ENCODE measurements at regions not wholly inside any gene's neighbourhood (a gene's known extent, or its start where the extent isn't known, plus 50 kb on each side); places are given as distances from the start of the nearest gene placed in this dataset.

DNA sequence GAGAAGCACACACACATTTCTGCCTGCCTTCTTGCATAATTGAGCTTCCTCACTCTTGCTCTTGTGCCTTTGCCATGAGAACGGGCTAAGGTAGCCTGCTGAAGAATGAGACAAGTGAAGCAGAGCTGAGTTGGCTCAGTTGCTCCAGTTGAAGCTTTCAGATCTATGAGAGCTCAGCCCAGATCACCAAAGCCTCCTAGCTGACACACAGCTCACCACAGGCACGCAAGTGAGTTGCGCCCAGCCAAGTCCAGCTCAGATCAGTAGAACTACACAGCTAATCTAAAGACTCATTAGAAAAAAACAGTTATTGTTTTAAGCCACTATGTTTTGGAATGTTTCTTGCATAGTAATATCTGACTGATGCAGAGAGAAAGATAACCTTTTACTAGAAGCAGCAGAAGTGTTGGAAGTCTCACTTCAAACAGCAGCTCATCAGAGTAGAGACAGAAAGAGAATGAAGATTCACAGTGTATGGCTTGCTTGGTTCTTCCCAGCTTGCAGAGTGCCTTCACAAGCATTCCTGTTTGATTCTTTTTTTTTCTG, 362.4 kb downstream of the MID1IP1 start:
- H3K4me1 Mint-ChIP-seq = peaks cover 0 to 14% of the 10 kb centered on the region in 2 experiments; a peak in 2 of 4 replicates
- H3K4ac ChIP-seq (ENCODE audit: low read depth, low read length) = no peak overlapping the region
- no peak overlapping the region for H2AK5ac ChIP-seq (ENCODE audit: insufficient read length, low read length)

More for the DNA sequence above, 362.4 kb downstream of the MID1IP1 start:
- Histone ChIP-seq H3K79me1 (ENCODE audit: insufficient read depth, low read depth, low read length, poor library complexity, severe bottlenecking) (no peaks in the 10 kb centered on the region), H2BK20ac (ENCODE audit: low read depth, low read length, poor library complexity, severe bottlenecking) (no peak overlapping the region), H2AFZ (ENCODE audit: low read length) (no peak overlapping the region), H3K18ac (ENCODE audit: insufficient read length, low read depth, low read length) (no peak overlapping the region), H2BK120ac (ENCODE audit: low read depth, low read length, poor library complexity, severe bottlenecking) (no peak overlapping the region), H2BK5ac (ENCODE audit: insufficient read length, low read length) (no peak overlapping the region), H3K14ac (ENCODE audit: insufficient read depth, low read length) (no peak overlapping the region), H3K56ac (ENCODE audit: insufficient read length, low read depth, low read length) (no peak overlapping the region), H2BK15ac (ENCODE audit: low read depth, low read length) (no peak overlapping the region), H3K23me2 (ENCODE audit: insufficient read length, low read depth, low read length, poor library complexity, severe bottlenecking) (peaks cover 6% of the 10 kb centered on the region), H3K4me2 (ENCODE audit: insufficient read depth, insufficient read length, low read length) (no peak overlapping the region), H3K27me3 (ENCODE audit: insufficient read depth, low read length) (peaks cover 3% of the 10 kb centered on the region; the same call in 1 of the 2 replicates), H4K20me1 (ENCODE audit: control insufficient read depth, insufficient read depth, insufficient read length) (no peaks in the 10 kb centered on the region), H3K9ac (ENCODE audit: extremely low read depth, insufficient read length, low read length) (no peak overlapping the region), H4K91ac (ENCODE audit: insufficient read length, low read depth, low read length) (no peak overlapping the region), H3K9me3 (ENCODE audit: control insufficient read depth, low read depth, low read length) (no peaks in the 10 kb centered on the region), H3K79me2 (ENCODE audit: insufficient read depth, low read length) (no peaks in the 10 kb centered on the region), H3T11ph (ENCODE audit: low read length) (no peak overlapping the region), H3K4me1 (ENCODE audit: insufficient read depth, low read length) (0 out of 2 replicates have a peak, but pooled peaks cover 6% of the 10 kb centered on the region), H4K5ac (ENCODE audit: insufficient read length, low read depth, low read length) (no peak overlapping the region), H2BK12ac (ENCODE audit: insufficient read length, low read depth, low read length) (no peak overlapping the region), H4K8ac (replicated peaks; ENCODE audit: insufficient read length, low read depth, low read length) (no peak overlapping the region), H3K27ac (ENCODE audit: insufficient read length, low read depth, low read length) (no peak overlapping the region), H3K23ac (ENCODE audit: insufficient read length, low read depth, low read length) (no peak overlapping the region)
- WGBS (ENCODE audit: extremely low coverage, insufficient read length, low lambda C conversion rate) = no CpG with 5 or more reads among the region's 3 CpGs
- Mint-ChIP-seq H3K9me3 (peaks cover 78 to 83% of the 10 kb centered on the region in 2 experiments), H3K27me3 (ENCODE audit: low read depth) (peaks cover 47% of the 10 kb centered on the region), H3K27ac (no peak overlapping the region), H3K4me3 (no peak overlapping the region), H3K36me3 (ENCODE audit: insufficient read depth in 1 of 3, low read depth in 3 of 3) (peaks cover 0 to 5% (median 2%) of the 10 kb centered on the region in 3 experiments; a peak in 5 of 7 replicates)
- DNase-seq = no peak
- TF ChIP-seq, protein P1, sequence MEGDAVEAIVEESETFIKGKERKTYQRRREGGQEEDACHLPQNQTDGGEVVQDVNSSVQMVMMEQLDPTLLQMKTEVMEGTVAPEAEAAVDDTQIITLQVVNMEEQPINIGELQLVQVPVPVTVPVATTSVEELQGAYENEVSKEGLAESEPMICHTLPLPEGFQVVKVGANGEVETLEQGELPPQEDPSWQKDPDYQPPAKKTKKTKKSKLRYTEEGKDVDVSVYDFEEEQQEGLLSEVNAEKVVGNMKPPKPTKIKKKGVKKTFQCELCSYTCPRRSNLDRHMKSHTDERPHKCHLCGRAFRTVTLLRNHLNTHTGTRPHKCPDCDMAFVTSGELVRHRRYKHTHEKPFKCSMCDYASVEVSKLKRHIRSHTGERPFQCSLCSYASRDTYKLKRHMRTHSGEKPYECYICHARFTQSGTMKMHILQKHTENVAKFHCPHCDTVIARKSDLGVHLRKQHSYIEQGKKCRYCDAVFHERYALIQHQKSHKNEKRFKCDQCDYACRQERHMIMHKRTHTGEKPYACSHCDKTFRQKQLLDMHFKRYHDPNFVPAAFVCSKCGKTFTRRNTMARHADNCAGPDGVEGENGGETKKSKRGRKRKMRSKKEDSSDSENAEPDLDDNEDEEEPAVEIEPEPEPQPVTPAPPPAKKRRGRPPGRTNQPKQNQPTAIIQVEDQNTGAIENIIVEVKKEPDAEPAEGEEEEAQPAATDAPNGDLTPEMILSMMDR (conservative IDR thresholded peaks at IDR 0.05) = no peak

Data from H9 (cell line).